ENCODE measurements at regions not wholly inside any gene's neighbourhood (a gene's known extent, or its start where the extent isn't known, plus 50 kb on each side); places are given as distances from the start of the nearest gene placed in this dataset.

GRCh38 chr5:8740595-8740994 is 805.3 kb downstream of the SEMA5A start:
- Histone ChIP-seq H3K27ac (no peak overlapping the region), H3K4me3 (no peak overlapping the region), H3K9me3 (no peaks in the 10 kb centered on the region), H3K4me1 (replicated peaks) (no peaks in the 10 kb centered on the region), H3K36me3 (no peaks in the 10 kb centered on the region), H3K27me3 (replicated peaks; ENCODE audit: insufficient read depth) (no peaks in the 10 kb centered on the region)
- no peak for DNase-seq (ENCODE audit: low spot score)
- TF ChIP-seq POLR2A (IDR thresholded peaks at IDR 0.05) (no peak), CTCF (IDR thresholded peaks at IDR 0.05) (no peak), POLR2AphosphoS5 (IDR thresholded peaks at IDR 0.05) (no peak)
- 79% methylated on average over 7 of the region's 7 CpGs for WGBS
- intact Hi-C loops (cut with DNase I): no loop called here

GRCh38 chr5:8749556-8749955 is 796.3 kb downstream of the SEMA5A start:
- DNase-seq (ENCODE audit: low spot score): no peak
- H3K27me3 ChIP-seq (replicated peaks; ENCODE audit: insufficient read depth): no peaks in the 10 kb centered on the region
- intact Hi-C loops (cut with DNase I): no loop called here
- WGBS: 93% methylated on average over 2 of the region's 2 CpGs
- no peak for TF ChIP-seq POLR2AphosphoS5 (IDR thresholded peaks at IDR 0.05)
- no peak for TF ChIP-seq CTCF (IDR thresholded peaks at IDR 0.05)
- TF ChIP-seq POLR2A (IDR thresholded peaks at IDR 0.05): no peak
- H3K4me3 ChIP-seq: no peak overlapping the region
- no peaks in the 10 kb centered on the region for H3K36me3 ChIP-seq
- no peak overlapping the region for H3K27ac ChIP-seq
- no peaks in the 10 kb centered on the region for H3K9me3 ChIP-seq
- no peaks in the 10 kb centered on the region for H3K4me1 ChIP-seq (replicated peaks)

GRCh38 chr5:8750100-8750499 is 795.8 kb downstream of the SEMA5A start:
- Histone ChIP-seq H3K27me3 (replicated peaks; ENCODE audit: insufficient read depth) (no peaks in the 10 kb centered on the region), H3K36me3 (no peaks in the 10 kb centered on the region), H3K4me1 (replicated peaks) (no peaks in the 10 kb centered on the region), H3K4me3 (no peak overlapping the region), H3K27ac (no peak overlapping the region), H3K9me3 (no peaks in the 10 kb centered on the region)
- DNase-seq (ENCODE audit: low spot score): no peak
- no peak for TF ChIP-seq CTCF (IDR thresholded peaks at IDR 0.05)
- TF ChIP-seq POLR2A (IDR thresholded peaks at IDR 0.05): no peak
- no peak for TF ChIP-seq POLR2AphosphoS5 (IDR thresholded peaks at IDR 0.05)
- intact Hi-C loops (cut with DNase I): no loop called here

- Histone ChIP-seq H3K9me3 (no peaks in the 10 kb centered on the region), H3K27ac (no peak overlapping the region), H3K27me3 (replicated peaks; ENCODE audit: insufficient read depth) (no peaks in the 10 kb centered on the region), H3K4me1 (replicated peaks) (no peaks in the 10 kb centered on the region), H3K4me3 (no peak overlapping the region), H3K36me3 (no peaks in the 10 kb centered on the region)
- intact Hi-C loops (cut with DNase I): no loop called here
- TF ChIP-seq CTCF (IDR thresholded peaks at IDR 0.05) (no peak), POLR2AphosphoS5 (IDR thresholded peaks at IDR 0.05) (no peak), POLR2A (IDR thresholded peaks at IDR 0.05) (no peak)
- WGBS: 24% methylated on average over 4 of the region's 4 CpGs
- DNase-seq (ENCODE audit: low spot score): no peak
Observed at GRCh38 chr5:8751971-8752370, 793.9 kb downstream of the SEMA5A start.

GRCh38 chr5:8752595-8752994 is 793.3 kb downstream of the SEMA5A start:
- Histone ChIP-seq H3K27me3 (replicated peaks; ENCODE audit: insufficient read depth) (no peaks in the 10 kb centered on the region), H3K4me3 (no peak overlapping the region), H3K9me3 (no peaks in the 10 kb centered on the region), H3K27ac (no peak overlapping the region), H3K36me3 (no peaks in the 10 kb centered on the region), H3K4me1 (replicated peaks) (no peaks in the 10 kb centered on the region)
- TF ChIP-seq POLR2AphosphoS5 (IDR thresholded peaks at IDR 0.05): no peak
- no peak for TF ChIP-seq POLR2A (IDR thresholded peaks at IDR 0.05)
- no peak for TF ChIP-seq CTCF (IDR thresholded peaks at IDR 0.05)
- 40% methylated on average over 1 of the region's 1 CpG for WGBS
- intact Hi-C loops (cut with DNase I): no loop called here
- no peak for DNase-seq (ENCODE audit: low spot score)
